Suprapubic skin (tissue), 4 donors: ENCODE measurements at regions not wholly inside any gene's neighbourhood (a gene's known extent, or its start where the extent isn't known, plus 50 kb on each side); places are given as distances from the start of the nearest gene placed in this dataset.

Experiments used
- DNase-seq, 2 donors: peaks; one replicate each; pipeline ENCODE4 v3.0.0-alpha.2; 2019; ENCODE audit warnings: low spot score in 2 of 2
- H3K27ac ChIP-seq: fragments of 200-600 bp; sonication (generic); one replicate; pipeline ENCODE4 v1.5.1; 2019
- H3K27me3 ChIP-seq: fragments of 200-600 bp; sonication (generic); one replicate; pipeline ENCODE4 v1.5.1; 2019
- H3K36me3 ChIP-seq: fragments of 200-600 bp; sonication (generic); one replicate; pipeline ENCODE4 v1.5.1; 2019
- H3K4me1 ChIP-seq: fragments of 200-600 bp; sonication (generic); one replicate; pipeline ENCODE4 v1.5.1; 2019
- H3K4me3 ChIP-seq: fragments of 200-600 bp; sonication (generic); one replicate; pipeline ENCODE4 v1.5.1; 2019; ENCODE audit warnings: mild to moderate bottlenecking
- H3K9me3 ChIP-seq: fragments of 200-600 bp; sonication (generic); one replicate; pipeline ENCODE4 v1.5.1; 2019
- CTCF ChIP-seq, 2 donors: fragments of 200-600 bp in 1 of 2; fragments of 450-650 bp in 1 of 2; sonication (generic) in 1 of 2; IDR thresholded peaks; one replicate each; pipeline ENCODE4 v1.5.1; 2016 to 2019; ENCODE audit warnings: antibody characterized with exemption in 2 of 2, mild to moderate bottlenecking in 1 of 2, moderate library complexity in 1 of 2
- EP300 ChIP-seq: sonication (generic); formaldehyde crosslinking; IDR thresholded peaks from one replicate; pipeline ENCODE4 v1.6.1; 2017; ENCODE audit warnings: antibody characterized with exemption
- POLR2A ChIP-seq, 2 donors: fragments of 450-650 bp; IDR thresholded peaks; one replicate each; pipeline ENCODE4 v1.6.1; 2017; ENCODE audit warnings: antibody characterized with exemption in 2 of 2, mild to moderate bottlenecking in 2 of 2, moderate library complexity in 2 of 2
- POLR2AphosphoS5 ChIP-seq, 3 donors: sonication (generic); formaldehyde crosslinking; IDR thresholded peaks; one replicate each; pipeline ENCODE4 v1.6.1; 2017; ENCODE audit warnings: antibody characterized with exemption in 3 of 3
- WGBS: methylation state at CpG from one replicate; pipeline ENCODE4 v1.1.5; 2018; 5-methylcytosine and 5-hydroxymethylcytosine counted together

GRCh38 chr4:158458271-158458895, 63.3 kb upstream of the RXFP1 start:
- H3K9me3 ChIP-seq, result no peaks in the 10 kb centered on the region
- no peak for TF ChIP-seq POLR2AphosphoS5 (IDR thresholded peaks at IDR 0.05)
- no peak for TF ChIP-seq POLR2A (IDR thresholded peaks at IDR 0.05)
- no peak for TF ChIP-seq EP300
- WGBS, result 72% methylated on average over 2 of the region's 2 CpGs
- H3K4me1 ChIP-seq, result no peaks in the 10 kb centered on the region
- H3K36me3 ChIP-seq, result no peaks in the 10 kb centered on the region
- no peaks in the 10 kb centered on the region for H3K27me3 ChIP-seq
- H3K4me3 ChIP-seq, result no peak overlapping the region
- no peak overlapping the region for H3K27ac ChIP-seq
- no peak for DNase-seq

DNA sequence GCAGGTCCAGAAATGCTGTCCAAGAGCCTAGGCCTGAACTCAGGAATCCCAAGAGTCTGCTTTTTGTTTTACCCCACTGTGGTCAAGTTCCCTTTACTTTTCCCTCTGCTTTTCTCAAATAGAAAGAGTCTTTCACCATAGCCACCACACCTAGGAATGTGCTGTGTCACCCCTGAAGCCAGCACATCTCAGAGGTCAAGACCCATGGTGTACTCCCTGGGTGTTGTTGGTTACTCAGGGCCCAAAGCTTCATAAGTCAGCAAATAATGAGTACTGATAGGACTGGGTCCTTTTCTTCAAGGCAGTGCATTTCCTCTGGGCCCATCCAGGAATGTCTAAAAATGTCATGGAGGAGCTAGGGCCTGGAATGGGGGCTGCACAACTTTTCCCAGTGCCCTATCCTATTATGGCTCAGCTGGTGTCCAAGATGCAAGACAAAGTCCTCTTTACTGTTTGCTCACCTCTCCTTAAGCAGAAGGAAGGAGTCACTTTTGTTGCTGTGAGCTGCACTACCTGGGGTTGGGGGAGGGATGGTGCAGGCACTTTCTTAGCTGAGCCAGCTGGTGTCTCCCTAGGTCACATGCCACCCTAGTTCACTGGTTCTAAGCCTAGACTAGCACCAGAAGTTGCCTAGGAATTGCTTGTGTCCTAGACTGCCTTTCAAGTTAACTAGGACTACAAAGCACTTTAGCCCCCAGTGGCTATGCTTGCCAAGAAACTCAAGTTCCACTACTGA, 62.4 kb upstream of the RXFP1 start:
- Histone ChIP-seq H3K4me1 (no peaks in the 10 kb centered on the region), H3K4me3 (no peak overlapping the region), H3K9me3 (no peaks in the 10 kb centered on the region), H3K36me3 (no peaks in the 10 kb centered on the region), H3K27me3 (no peaks in the 10 kb centered on the region), H3K27ac (no peak overlapping the region)
- DNase-seq, result no peak
- no peak for TF ChIP-seq EP300
- TF ChIP-seq POLR2AphosphoS5 (IDR thresholded peaks at IDR 0.05), result no peak
- TF ChIP-seq CTCF (IDR thresholded peaks at IDR 0.05), result no peak
- TF ChIP-seq POLR2A (IDR thresholded peaks at IDR 0.05), result no peak

- Histone ChIP-seq H3K36me3 (no peaks in the 10 kb centered on the region), H3K4me3 (no peak overlapping the region), H3K27me3 (no peaks in the 10 kb centered on the region), H3K27ac (no peak overlapping the region), H3K4me1 (no peaks in the 10 kb centered on the region), H3K9me3 (no peaks in the 10 kb centered on the region)
- DNase-seq, result no peak
- 69% methylated on average over 2 of the region's 2 CpGs for WGBS
- TF ChIP-seq POLR2AphosphoS5 (IDR thresholded peaks at IDR 0.05) (no peak), CTCF (IDR thresholded peaks at IDR 0.05) (no peak), POLR2A (IDR thresholded peaks at IDR 0.05) (no peak), EP300 (no peak)
Measured at GRCh38 chr4:158461336-158461735, 60.3 kb upstream of the RXFP1 start.

GRCh38 chr4:158462611-158463010, 59.1 kb upstream of the RXFP1 start:
- Histone ChIP-seq H3K27me3 (no peaks in the 10 kb centered on the region), H3K4me3 (no peak overlapping the region), H3K4me1 (no peaks in the 10 kb centered on the region), H3K27ac (no peak overlapping the region), H3K36me3 (no peaks in the 10 kb centered on the region), H3K9me3 (no peaks in the 10 kb centered on the region)
- TF ChIP-seq POLR2A (IDR thresholded peaks at IDR 0.05) (no peak), EP300 (no peak), CTCF (IDR thresholded peaks at IDR 0.05) (no peak), POLR2AphosphoS5 (IDR thresholded peaks at IDR 0.05) (no peak)
- no peak for DNase-seq
